DMS53 (cell line): ENCODE measurements at regions not wholly inside any gene's neighbourhood (a gene's known extent, or its start where the extent isn't known, plus 50 kb on each side); places are given as distances from the start of the nearest gene placed in this dataset.
"Not testable (repeated sequence)": the region's sequence is repeated elsewhere in the genome, so short reads cannot be mapped to it uniquely, and the experiment has no call there.

Experiments used
- DNase-seq: peaks from one replicate; lab custom pipeline; 2025; lab: John Stamatoyannopoulos, UW

DNA sequence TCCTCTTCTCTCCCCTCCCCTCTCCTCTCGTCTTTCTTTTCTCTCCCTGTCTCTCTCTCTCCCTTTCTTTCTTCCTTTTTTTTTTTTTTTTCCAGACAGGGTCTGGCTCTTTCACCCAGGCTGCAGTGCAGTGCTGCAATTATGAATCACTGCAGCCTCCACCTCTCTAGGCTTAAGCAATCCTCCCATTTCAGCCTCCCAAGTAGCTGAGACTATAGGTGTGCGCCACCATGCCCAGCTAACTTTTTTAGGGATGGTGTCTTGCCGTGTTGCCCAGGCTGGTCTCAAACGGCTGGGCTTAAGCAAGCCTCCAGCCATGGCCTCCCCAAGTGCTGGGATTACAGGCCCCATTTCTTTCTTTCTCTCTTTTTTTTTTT lies 59.9 kb upstream of the NCOA3 start:
- DNase-seq, result no peak

GRCh38 chr20:47443060-47443459 lies 58.6 kb upstream of the NCOA3 start:
- not testable (repeated sequence) for DNase-seq

DNA sequence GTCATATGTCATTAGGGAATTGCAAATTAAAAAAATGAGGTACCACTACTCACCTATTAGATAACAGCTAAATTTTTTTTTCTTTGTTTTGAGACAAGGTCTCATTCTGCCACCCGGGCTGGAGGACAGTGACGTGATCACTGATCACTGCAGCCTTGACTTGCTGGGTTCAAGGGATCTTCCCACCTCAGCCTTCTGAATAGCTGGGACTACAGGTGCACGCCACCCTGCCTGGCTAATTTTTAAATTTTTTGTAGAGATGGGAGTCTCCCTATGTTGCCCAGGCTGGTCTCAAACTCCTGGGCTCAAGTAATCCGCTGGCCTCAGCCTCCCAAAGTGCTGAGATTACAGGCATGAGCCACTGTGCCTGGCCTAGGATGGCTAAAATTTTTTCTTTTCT lies 57.1 kb upstream of the NCOA3 start:
- DNase-seq, result no peak

- DNase-seq, result no peak
Observed at GRCh38 chr20:47445291-47445690, 56.4 kb upstream of the NCOA3 start.

GRCh38 chr20:47447350-47448296 lies 54.1 kb upstream of the NCOA3 start:
- not testable (repeated sequence) for DNase-seq

GRCh38 chr20:47448429-47448828 lies 53.3 kb upstream of the NCOA3 start:
- DNase-seq, result no peak

- DNase-seq, result no peak
Observed at GRCh38 chr20:47451602-47451904, 50.1 kb upstream of the NCOA3 start.
